HG03060 (cell line): ENCODE measurements at regions not wholly inside any gene's neighbourhood (a gene's known extent, or its start where the extent isn't known, plus 50 kb on each side); places are given as distances from the start of the nearest gene placed in this dataset.
A peak's percentile ranks its signal among the peaks of the same experiment; 100 is the strongest.

ENCODE experiments used
- ATAC-seq: cut with Tn5 transposase; IDR thresholded peaks from one replicate; pipeline ENCODE4 v1.9.1; 2021; ENCODE audit warnings: low read depth, moderate number of reproducible peaks; ENCODE audit not compliant: unreplicated experiment

DNA sequence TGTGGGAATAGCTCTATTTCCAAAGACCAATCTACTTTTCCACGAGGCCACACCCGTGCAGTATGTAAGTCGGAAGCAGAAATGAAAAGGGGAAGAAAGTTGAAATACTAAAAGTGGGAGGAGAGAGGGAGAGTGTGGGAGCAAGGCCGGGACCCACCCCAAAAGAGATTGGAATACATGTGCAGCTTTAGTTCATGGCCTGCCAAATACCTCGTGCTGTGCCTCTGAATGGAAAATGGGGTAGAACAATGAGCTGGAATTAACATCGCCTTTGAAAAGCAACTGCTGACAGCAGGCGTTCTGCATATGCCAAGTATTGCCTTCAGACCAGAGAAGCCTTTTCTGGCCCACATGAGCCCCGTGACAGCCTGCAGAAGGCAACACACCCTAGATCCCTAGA is 155.6 kb downstream of the CD83 start:
- no peak for ATAC-seq

DNA sequence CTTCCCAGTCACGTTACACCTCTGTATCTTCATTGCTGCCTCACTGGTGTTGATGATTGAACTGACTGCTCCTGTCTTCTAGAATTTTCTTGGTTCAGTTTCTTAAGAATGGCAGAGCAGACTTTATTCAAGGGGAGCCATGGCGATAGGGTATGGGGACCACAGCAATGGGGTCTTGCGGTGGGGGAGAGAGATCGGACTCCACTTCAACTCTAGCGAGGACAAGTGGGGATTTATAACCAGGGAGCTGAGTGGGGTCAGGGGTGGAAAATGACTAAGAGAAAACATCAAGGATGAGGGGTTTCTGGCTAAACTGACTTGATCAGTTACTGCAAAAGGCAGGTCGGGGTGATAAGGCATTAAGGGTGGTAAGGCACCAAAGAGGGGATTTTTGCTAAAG is 156.4 kb downstream of the CD83 start:
- ATAC-seq, result no peak

DNA sequence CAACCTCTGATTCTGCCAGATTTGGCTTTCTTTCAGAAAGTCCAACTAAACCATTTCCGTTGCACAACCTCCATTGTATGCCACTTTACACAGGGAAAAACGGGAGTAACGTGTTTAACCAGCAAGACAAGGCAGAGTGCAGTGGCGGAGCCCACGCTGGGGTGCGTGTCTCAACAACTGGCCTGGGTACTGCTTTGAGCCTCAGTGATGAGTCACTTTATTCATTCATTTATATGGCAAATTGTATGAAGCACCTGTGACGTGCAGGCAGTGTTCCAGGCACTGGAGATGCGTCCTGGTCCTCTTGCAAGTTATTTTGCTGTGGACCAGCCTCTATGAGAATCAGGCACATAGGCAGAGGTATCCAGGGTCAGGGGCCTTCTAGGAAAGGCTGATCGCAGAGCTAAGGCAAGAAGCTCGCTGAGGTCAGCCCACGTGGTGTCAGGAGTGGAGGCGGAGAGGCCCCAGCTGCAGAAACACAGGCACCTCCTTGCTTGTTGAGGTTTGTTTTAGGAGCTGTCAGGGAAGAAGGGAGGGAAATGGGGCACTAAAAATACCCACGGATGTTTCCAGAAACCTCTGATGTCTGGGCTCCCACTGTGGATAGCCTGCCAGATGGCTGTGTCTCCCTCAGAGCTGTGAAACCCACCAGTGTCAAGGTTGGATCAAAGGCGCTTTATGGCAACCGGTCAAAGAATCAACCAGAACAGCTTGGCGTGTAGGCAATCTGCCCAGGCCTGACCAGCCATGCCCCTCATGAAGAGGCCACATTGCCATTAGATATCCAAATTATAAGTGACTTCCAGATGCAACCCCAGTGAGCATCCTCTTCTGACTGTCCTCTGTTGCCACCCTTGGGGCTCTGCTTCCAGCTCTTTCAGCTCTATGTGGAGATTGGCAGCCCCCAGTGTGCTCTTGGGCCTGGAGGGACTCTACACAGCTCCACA is 157.2 kb downstream of the CD83 start:
- ATAC-seq, result no peak

DNA sequence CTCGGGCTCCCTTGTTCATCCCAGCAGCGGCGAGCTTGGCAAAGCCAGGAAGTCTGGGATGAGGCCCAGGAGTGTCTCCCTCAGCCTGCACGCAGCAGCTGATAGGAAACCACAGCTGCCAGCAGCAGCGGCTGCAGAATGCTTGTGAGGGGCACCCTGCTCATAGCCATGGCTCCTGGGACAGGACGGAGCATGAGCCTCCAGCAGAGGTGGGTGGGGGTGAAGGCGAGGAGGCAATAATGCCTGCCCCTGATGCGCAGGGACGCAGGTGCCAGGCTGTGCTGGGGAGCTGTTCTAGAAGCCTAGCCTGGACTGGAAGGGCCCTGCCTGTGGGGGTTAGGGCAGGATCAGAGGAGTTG is 157.9 kb downstream of the CD83 start:
- no peak for ATAC-seq

DNA sequence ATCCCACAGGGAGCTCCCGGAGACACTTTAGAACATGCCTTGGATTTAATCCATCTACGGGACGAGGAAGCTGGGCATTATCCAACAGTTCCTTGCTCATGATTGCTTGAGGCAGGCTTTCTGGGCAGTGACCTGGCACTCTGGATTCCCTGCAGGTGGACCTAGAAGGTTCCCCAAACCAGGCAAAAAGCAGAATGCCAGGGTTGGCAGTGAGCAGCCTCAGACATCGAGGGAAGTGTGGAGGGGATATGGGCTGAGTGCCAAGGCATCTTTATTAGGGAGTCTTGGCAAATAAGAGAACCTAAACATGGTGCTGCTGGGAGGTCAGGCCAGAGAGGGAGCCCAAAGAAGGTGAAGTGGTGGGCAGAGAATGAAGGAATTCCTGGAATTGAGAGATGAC is 158.5 kb downstream of the CD83 start:
- no peak for ATAC-seq

DNA sequence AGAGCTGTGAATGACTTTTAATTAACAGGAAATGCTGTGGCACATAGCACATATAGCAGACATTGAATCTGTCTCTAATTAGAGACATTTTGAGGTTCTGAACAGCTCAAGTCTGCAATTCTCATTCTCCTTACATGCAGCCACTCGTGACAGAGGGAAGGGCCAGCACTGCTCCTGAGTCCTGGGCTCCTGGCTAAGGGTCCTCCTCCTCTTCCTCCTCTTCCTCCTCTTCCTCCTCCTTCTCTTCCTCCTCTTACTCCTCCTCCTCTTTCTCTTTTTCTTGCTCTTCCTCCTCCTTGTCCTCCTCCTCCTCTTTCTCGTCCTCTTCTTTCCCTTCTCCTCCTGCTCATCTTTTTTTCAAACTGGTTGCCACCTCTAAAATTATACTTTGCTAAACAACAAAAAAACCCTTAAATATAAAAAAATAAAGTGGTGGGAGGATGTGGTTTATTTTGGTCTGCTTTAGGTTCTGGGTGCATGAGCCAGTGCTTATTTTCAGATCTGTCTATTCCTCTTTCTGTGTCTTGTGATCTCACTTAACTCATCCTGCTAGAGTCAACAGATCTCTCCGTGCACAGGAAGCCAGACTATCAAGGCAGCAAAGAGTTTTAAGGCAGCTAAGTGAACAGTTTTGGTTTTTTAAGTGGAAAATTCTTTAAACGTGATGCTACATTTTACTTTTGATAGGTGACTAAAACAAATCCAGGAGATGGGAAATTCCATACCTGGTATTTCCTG is 159.3 kb downstream of the CD83 start:
- peak; percentile 77 for ATAC-seq

DNA sequence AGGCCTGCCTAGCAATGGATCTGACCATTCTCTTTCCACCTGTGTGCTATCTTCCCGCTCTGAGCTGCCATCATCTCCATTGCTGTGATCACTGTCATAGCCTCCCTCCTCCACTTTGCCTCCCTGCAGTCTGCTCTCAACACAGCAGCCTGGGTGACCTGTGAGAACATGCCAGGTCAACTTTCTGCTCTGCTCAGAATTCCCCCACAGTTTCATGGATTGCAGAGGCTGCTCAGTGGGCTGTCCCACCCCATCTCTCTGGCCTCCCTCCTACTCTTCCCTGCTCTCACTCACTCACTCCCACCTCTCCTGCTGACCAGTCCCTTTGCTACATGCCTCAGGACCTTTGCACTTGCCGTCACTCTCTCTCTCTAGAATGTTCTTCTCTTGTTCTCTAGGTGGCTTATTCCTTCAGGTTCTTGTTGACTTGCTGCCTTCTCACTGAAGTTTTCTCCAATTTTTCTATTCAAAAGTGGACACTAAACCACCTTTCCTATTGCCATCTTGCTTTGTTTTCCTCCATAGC is 159.9 kb downstream of the CD83 start:
- peak; percentile 20 for ATAC-seq

DNA sequence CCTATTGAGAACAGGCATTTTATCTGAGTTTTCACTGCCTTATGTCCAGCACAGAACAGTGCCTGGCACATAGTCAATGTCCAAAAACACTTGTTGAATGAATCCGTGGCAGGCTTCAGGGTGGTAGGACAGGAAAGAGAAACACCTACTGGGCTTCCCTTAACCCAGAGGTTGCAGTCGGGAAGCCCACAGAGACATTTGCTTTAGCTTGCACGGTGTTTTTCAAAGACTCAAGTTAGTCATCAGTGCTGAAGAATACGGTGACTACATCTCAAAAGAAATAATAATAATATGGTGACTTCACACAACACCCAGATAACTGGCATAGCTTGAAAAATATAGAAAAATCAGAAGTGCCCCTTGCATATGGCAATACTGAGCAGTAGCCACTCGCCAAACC is 160.4 kb downstream of the CD83 start:
- ATAC-seq, result no peak

DNA sequence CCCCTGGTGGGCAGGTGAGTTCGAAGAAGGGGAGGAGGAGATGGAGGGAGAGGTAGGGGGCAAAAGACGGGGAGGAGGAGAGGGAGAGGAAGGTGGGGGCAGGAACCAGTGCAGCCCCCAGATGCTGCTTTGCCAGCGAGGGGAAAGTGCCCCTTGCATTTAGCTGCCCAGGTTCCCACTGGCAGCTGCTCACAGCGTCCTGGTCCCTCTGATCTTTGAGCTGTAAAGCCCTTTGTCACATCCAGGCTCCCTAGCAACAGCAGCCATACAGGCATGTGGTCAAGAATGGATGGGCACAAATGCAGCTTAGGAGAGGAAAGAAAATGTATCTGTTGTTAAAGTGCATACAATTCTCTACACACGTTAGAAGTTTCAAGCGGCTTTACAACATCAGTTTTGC is 160.9 kb downstream of the CD83 start:
- no peak for ATAC-seq

DNA sequence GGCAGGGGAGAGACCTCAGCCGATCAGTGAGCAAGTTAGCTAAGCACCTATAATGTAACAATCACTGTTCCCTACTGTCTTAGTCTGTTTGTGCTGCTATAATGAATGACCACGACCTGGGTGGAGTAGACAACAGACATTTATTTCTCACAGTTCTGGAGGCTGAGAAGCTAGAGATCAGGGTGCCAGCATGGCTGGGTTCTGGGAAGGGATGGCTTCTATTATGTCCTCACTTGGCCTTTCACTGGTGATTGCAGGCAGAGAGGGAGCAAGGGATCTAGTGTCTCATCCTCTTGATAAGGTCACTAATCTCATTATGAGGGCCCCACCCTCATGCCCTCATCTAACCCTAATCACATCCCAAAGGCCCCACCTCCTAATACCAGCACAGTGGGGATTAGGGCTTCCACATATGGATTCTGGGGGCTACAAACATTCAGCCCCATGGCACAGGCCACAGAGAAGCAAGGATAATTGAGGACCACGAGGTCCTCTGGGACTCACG is 162.5 kb downstream of the CD83 start:
- ATAC-seq, result no peak

DNA sequence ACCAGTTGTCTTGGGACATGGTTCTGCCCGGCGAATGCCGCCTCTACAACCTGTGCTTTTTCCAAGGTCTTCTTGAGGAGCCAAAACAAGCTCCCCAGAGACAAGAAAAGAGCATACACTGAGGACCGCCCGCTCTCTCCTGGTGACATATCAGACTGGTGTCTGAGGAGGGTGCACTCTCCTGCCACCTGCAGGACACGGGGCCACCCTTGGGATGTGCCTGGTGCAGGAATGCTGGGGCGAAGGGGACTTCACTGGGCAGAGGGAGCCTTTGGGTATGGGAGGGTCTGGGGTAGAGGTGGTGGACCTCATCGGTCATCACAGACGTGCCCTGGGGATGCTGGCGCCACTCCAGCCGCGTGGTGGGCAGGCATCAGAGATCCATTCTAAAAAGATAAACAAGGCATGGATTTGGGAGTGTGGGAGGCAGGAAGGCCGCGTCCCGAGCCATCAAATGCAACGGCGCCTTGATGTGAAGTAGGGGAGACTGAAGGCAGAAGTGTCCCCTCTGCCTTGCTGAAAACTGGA is 163.3 kb downstream of the CD83 start:
- ATAC-seq, result no peak

DNA sequence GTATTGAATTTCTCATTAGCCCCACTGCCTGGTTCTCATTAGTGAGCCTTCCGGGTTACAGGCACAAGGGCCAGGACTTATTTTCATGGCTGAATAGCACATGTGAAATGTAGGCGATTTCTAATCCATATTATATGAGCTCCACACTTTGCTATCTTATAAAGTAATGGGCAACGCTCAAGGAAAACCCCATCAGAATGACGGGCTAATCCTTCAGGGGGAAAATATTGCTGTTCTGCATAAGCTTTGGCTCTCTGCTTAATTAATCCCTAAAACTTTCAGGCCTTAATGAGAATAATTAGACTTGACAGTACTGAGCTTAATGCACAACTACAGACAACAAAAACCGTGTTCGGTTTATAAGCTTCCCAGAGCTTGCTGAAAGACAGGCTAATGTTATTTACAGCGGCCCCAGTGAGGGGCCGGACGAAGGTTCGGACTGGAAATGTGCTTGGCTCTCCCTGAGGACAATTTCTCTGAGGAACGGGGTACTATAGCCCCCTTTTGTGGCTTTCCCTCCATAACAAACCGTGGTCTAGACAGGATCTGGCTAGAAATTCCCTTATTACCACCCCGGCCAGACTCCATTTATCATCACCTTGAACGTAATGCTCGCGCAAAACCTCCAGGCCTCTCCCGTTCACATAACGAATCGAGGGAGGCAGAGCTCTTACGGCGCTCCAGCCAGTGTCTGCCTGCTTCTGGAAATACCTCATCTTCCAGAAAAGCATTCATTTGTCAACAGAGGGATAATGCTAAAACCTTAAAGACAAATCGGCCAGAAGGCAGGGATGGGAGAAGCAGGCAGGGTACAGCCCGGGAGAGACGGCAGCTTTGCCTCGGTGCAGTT is 164.5 kb downstream of the CD83 start:
- no peak for ATAC-seq

DNA sequence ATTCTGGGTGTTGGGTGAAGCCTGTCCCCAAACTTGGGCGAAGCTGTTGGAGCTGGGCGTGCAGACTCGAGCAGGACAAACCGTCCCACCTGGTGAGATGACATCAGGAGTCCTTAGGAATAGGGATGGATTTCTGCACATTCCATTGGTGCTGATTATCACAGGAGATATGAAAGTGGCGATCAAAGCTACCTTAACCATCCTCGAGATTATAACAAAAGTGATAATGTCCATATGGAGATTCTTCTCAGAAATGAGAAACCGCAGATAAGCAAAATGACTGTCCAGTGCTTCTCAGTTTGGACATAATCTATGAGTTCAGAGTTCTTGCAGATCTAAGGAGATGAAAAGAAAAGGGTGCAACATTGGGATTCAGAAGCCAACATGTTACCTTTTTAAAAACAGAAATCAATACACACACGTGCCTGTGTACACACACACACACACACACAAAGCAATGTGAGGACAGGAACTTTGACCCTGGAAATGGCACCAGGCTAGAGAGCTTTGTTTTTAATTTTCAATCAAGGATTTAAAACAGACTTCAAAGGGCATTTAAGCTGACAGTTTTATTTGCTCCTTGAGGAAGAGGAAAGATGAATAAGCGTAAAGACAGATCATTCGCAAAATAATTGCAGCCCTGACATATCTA is 165.4 kb downstream of the CD83 start:
- no peak for ATAC-seq

DNA sequence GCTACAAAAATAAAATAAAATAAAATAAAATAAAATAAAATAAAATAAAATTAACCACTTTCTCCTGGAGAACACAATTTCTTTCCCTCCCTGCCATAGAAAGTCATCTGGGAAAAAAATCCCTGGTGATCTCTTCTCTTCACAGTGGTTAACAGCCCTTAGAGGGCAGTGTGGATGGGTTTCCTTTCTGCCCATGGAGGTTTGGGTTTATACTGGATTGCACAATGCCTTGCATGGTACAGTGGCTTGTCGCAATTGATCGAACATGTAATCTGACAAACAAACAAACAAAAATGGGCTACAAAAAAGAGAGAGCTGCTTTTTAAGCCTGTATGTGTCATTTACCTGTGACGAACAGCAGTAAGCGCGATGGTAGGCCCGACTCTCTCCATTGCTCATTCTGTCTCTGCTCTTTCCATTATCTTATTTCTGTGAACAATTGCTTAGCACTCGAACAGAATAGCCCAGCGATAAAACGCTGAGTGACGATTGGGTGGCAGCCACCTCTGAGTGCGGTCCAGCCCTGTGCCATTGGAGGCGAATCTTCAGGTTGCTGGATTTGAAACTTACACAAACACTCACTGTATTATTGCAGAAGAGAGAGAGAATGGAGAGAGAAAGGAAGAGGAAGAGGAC is 166.1 kb downstream of the CD83 start:
- ATAC-seq, result no peak

DNA sequence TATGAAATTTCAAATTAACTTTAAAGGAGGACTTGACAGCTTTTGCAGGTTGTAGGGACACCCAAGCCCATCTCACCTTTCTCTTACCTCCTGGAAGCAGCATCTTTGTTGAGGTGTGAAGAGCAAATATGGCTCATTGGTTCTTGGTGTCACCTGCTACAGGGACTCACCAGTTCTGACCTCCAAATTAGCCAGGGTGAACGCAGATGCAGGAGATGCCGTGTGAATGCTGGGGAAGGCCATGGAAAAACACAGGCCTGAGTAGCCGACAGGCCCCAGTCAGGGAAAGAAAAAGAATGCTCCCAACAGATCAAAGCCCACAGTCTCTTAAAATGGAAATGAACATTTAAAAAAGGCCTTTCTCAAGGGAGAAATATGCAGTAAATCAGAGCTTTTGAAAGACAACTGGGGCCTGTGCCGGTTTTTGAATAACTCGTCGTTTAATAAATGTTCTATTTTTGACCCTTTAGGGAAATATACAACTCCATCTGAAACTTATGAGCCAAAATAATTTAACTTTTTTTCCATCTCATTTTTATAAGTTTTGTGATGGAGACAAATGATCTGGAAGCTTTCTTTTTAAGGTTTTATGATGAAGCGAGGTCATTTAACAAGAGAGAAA is 167.5 kb downstream of the CD83 start:
- no peak for ATAC-seq

DNA sequence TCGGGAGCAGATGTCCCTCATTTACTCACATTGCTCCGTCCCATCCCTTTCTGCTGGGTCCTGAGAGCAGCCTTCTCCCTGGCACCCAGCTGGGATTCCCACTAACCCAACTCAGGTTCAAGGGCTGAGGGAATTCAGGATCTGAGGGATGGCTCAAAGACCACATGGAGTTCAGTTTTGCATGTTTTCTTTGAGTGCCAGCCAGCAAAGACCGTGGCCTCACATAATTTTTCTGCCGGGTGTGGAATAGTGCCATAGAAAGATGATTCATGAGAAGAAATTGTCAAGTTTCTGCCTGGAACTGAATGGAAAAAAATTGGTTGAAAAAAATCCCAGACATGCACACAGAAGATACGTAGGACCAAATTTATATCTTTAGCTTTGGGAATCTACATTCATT is 168.6 kb downstream of the CD83 start:
- ATAC-seq, result no peak

DNA sequence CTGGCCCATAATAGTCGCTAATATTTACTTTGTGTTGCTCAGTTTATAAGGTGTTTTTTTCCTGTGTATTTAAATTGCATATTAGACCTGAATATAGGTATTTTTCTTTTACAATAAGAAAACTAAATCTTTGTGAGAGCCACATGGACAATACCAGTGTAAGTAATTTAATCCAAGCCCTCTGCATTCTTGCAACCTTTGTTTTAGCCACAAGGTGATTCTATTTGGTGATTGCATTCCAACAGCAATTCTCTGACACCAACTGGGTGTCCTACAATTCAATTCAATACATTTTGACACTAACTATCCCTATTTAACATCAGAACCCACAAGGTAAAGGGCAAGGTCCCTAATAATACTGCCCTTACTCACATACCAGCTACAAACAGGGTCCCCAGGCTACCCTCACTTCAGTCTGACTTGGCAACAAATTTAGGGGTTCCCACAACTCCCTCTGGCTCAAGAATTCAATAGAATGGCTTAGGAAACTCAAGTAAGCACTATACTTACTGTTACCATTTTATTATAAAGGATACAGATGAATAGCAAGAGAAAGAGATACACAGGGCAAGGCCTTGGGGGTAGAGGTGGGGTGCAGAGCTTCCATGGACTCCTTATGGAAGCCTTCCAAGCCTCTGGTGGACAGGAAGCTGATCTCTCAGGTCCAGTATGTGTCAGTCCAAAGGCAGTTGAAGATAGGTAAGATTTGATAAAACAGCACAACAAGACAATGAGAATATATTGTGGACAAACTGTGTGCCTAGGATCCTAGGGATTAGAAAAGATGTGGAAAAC is 169.3 kb downstream of the CD83 start:
- no peak for ATAC-seq

DNA sequence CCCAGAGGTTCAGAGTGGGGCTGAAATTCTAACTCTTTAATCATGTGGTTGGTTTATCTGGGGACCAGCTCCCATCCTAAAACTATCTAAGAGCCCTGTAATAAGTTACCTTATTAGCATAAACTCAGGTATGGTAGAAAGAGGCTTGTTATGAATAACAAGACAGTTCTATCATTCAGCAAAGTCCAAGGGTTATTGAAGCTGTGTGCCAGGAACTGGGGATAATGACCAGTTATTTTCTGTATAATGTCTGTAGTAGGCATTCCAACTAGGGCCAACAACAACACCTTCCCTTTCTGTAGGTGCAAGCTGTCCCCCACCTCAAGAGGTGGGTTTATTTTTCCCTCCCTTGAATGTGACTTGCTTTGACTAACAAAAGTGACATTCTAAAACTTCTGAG is 170.1 kb downstream of the CD83 start:
- ATAC-seq, result no peak
